Neural cell (in vitro differentiated cells): ENCODE measurements at regions not wholly inside any gene's neighbourhood (a gene's known extent, or its start where the extent isn't known, plus 50 kb on each side); places are given as distances from the start of the nearest gene placed in this dataset.

Experiments used
- H2AFZ ChIP-seq: fragments of 200-600, 300-800 bp; sonication (generic), shearing (Covaris generic); 2 replicates; pipeline ENCODE4 v1.6.0; 2014; ENCODE audit warnings: low read depth, mild to moderate bottlenecking, antibody characterized with exemption, low read length, moderate library complexity
- H3F3A ChIP-seq: fragments of 200-600 bp; shearing (Covaris generic); 2 replicates; pipeline ENCODE4 v1.6.1; 2016; ENCODE audit warnings: mild to moderate bottlenecking, moderate library complexity, mixed read lengths, antibody characterized with exemption, low read length; ENCODE audit not compliant: insufficient read depth, poor library complexity, severe bottlenecking
- H3K27ac ChIP-seq: fragments of 200-600, 300-800 bp; sonication (generic), shearing (Covaris generic); 2 replicates; pipeline ENCODE4 v1.5.1; 2014; ENCODE audit warnings: mild to moderate bottlenecking, low read length, moderate library complexity
- H3K27me3 ChIP-seq: fragments of 300-800, 200-600 bp; sonication (generic), shearing (Covaris generic); 2 replicates; pipeline ENCODE4 v1.6.0; 2014; ENCODE audit warnings: mild to moderate bottlenecking, low read depth, low read length, moderate library complexity; ENCODE audit not compliant: insufficient read depth
- H3K36me3 ChIP-seq: fragments of 300-800, 200-600 bp; sonication (generic), shearing (Covaris generic); 2 replicates; pipeline ENCODE4 v1.5.1; 2014; ENCODE audit warnings: mild to moderate bottlenecking, antibody characterized with exemption, low read length, moderate library complexity; ENCODE audit not compliant: insufficient read depth
- H3K4me2 ChIP-seq: fragments of 300-800, 200-600 bp; sonication (generic), shearing (Covaris generic); 2 replicates; pipeline ENCODE4 v1.6.0; 2014; ENCODE audit warnings: mild to moderate bottlenecking, low read length
- H3K4me3 ChIP-seq: fragments of 300-800, 200-600 bp; sonication (generic), shearing (Covaris generic); 2 replicates; pipeline ENCODE4 v1.5.1; 2014; ENCODE audit warnings: mild to moderate bottlenecking, low read length, moderate library complexity
- H3K79me2 ChIP-seq: fragments of 200-600 bp; shearing (Covaris generic); replicated peaks from 2 replicates; pipeline ENCODE4 v1.6.0; 2014; ENCODE audit warnings: mild to moderate bottlenecking, low read length, moderate library complexity; ENCODE audit not compliant: insufficient read depth
- H3K9ac ChIP-seq: fragments of 300-800, 200-600 bp; sonication (generic), shearing (Covaris generic); 2 replicates; pipeline ENCODE4 v1.6.1; 2016; ENCODE audit warnings: mild to moderate bottlenecking, low read length, mixed read lengths
- H3K9me2 ChIP-seq: fragments of 200-600 bp; shearing (Covaris generic); 2 replicates; pipeline ENCODE4 v1.6.1; 2016; ENCODE audit warnings: mild to moderate bottlenecking, low read length, mixed read lengths; ENCODE audit not compliant: insufficient read depth
- H3K9me3 ChIP-seq: fragments of 200-600, 300-800 bp; sonication (generic), shearing (Covaris generic); 2 replicates; pipeline ENCODE4 v1.6.1; 2016; ENCODE audit warnings: mild to moderate bottlenecking, mixed run types, low read length, moderate library complexity, mixed read lengths
- H4K20me1 ChIP-seq: fragments of 200-600 bp; shearing (Covaris generic); 2 replicates; pipeline ENCODE4 v1.6.1; 2016; ENCODE audit warnings: mild to moderate bottlenecking, mixed run types; ENCODE audit not compliant: insufficient read depth
- CTCF ChIP-seq: fragments of 450-650 bp; IDR thresholded peaks from 2 replicates; pipeline ENCODE4 v1.5.1; 2014; ENCODE audit warnings: antibody characterized with exemption, mild to moderate bottlenecking, moderate library complexity; ENCODE audit not compliant: poor library complexity, severe bottlenecking
- EP300 ChIP-seq: fragments of 450-650 bp; conservative IDR thresholded peaks from 2 replicates; pipeline ENCODE4 v1.6.1; 2014; ENCODE audit warnings: antibody characterized with exemption, mild to moderate bottlenecking, moderate library complexity; ENCODE audit not compliant: poor library complexity, severe bottlenecking
- EZH2 ChIP-seq: fragments of 200-600, 300-800 bp; shearing (Covaris generic), sonication (generic); IDR thresholded peaks from 2 replicates; pipeline ENCODE4 v1.6.1; 2014; ENCODE audit warnings: antibody characterized with exemption, low read length, borderline replicate concordance, mild to moderate bottlenecking; ENCODE audit not compliant: insufficient read depth, poor library complexity, severe bottlenecking
- MXI1 ChIP-seq: fragments of 450-650 bp; conservative IDR thresholded peaks from 2 replicates; pipeline ENCODE4 v1.6.1; 2014; ENCODE audit warnings: antibody characterized with exemption, mild to moderate bottlenecking; ENCODE audit not compliant: poor library complexity, severe bottlenecking
- POLR2AphosphoS5 ChIP-seq: IDR thresholded peaks from 2 replicates; pipeline ENCODE4 v1.6.1; 2012
- RAD21 ChIP-seq: fragments of 450-650 bp; conservative IDR thresholded peaks from 2 replicates; pipeline ENCODE4 v1.6.1; 2014; ENCODE audit warnings: antibody characterized with exemption, mild to moderate bottlenecking, moderate library complexity
- REST ChIP-seq: IDR thresholded peaks from 2 replicates; pipeline ENCODE4 v1.6.1; 2012; ENCODE audit warnings: borderline replicate concordance
- SMC3 ChIP-seq: fragments of 450-650 bp; conservative IDR thresholded peaks from 2 replicates; pipeline ENCODE4 v1.6.1; 2014; ENCODE audit warnings: antibody characterized with exemption, mild to moderate bottlenecking, moderate library complexity; ENCODE audit not compliant: poor library complexity
- TAF1 ChIP-seq: IDR thresholded peaks from 2 replicates; pipeline ENCODE4 v1.6.1; 2012; ENCODE audit warnings: low read depth

GRCh38 chr5:124692950-124693349 lies 53.5 kb downstream of the ZNF608 start:
- no peak overlapping the region for H3K4me3 ChIP-seq
- H3K27me3 ChIP-seq, result no peaks in the 10 kb centered on the region
- no peaks in the 10 kb centered on the region for H3K9me2 ChIP-seq
- no peak overlapping the region for H3K27ac ChIP-seq
- peaks cover 68% of the 10 kb centered on the region for H3K79me2 ChIP-seq
- no peaks in the 10 kb centered on the region for H3K36me3 ChIP-seq
- no peak overlapping the region for H2AFZ ChIP-seq
- no peaks in the 10 kb centered on the region for H4K20me1 ChIP-seq
- no peak overlapping the region for H3K4me2 ChIP-seq
- no peaks in the 10 kb centered on the region for H3F3A ChIP-seq
- no peak overlapping the region for H3K9ac ChIP-seq
- no peaks in the 10 kb centered on the region for H3K9me3 ChIP-seq
- TF ChIP-seq POLR2AphosphoS5 (no peak), MXI1 (no peak), EP300 (no peak), EZH2 (no peak), REST (no peak), TAF1 (no peak), SMC3 (no peak), RAD21 (no peak), CTCF (no peak)

GRCh38 chr5:124692324-124692723 lies 54.1 kb downstream of the ZNF608 start:
- Histone ChIP-seq H3K4me3 (no peak overlapping the region), H3K27ac (no peak overlapping the region), H3K4me2 (no peak overlapping the region), H4K20me1 (no peaks in the 10 kb centered on the region), H3F3A (no peaks in the 10 kb centered on the region), H3K36me3 (no peaks in the 10 kb centered on the region), H3K9me2 (no peaks in the 10 kb centered on the region), H3K79me2 (peaks cover 71% of the 10 kb centered on the region), H3K27me3 (no peaks in the 10 kb centered on the region), H3K9me3 (no peaks in the 10 kb centered on the region), H2AFZ (no peak overlapping the region), H3K9ac (no peak overlapping the region)
- TF ChIP-seq TAF1 (no peak), POLR2AphosphoS5 (no peak)

GRCh38 chr5:124689653-124690052 lies 56.8 kb downstream of the ZNF608 start:
- H3K9me3 ChIP-seq, result no peaks in the 10 kb centered on the region
- H3F3A ChIP-seq, result no peaks in the 10 kb centered on the region
- no peaks in the 10 kb centered on the region for H3K36me3 ChIP-seq
- no peak overlapping the region for H3K4me2 ChIP-seq
- H3K9ac ChIP-seq, result no peak overlapping the region
- TF ChIP-seq TAF1 (no peak), REST (no peak), MXI1 (no peak), POLR2AphosphoS5 (no peak), EZH2 (no peak), RAD21 (no peak), CTCF (no peak), EP300 (no peak), SMC3 (no peak)
- H3K9me2 ChIP-seq, result no peaks in the 10 kb centered on the region
- no peak overlapping the region for H3K4me3 ChIP-seq
- peaks cover 76% of the 10 kb centered on the region for H3K79me2 ChIP-seq
- H2AFZ ChIP-seq, result no peak overlapping the region
- H3K27ac ChIP-seq, result no peak overlapping the region
- no peaks in the 10 kb centered on the region for H4K20me1 ChIP-seq
- H3K27me3 ChIP-seq, result no peaks in the 10 kb centered on the region
